H1 (cell line): ENCODE measurements at regions not wholly inside any gene's neighbourhood (a gene's known extent, or its start where the extent isn't known, plus 50 kb on each side); places are given as distances from the start of the nearest gene placed in this dataset.

ENCODE experiments used
- ASH2L ChIP-seq: fragments of 200-600, 300-600 bp; sonication (generic); IDR thresholded peaks from one replicate; pipeline ENCODE4 v1.7.1; 2017; ENCODE audit warnings: low read length
- CHD1 ChIP-seq: IDR thresholded peaks from 2 replicates; pipeline ENCODE4 v1.6.1; 2012; ENCODE audit warnings: low read depth, low read length, improper control_type of control experiment
- CHD7 ChIP-seq: fragments of 300-600 bp; sonication (generic); IDR thresholded peaks from 2 replicates; pipeline ENCODE4 v1.7.1; 2012; ENCODE audit warnings: low read length, moderate library complexity, mild to moderate bottlenecking, inconsistent platforms; ENCODE audit not compliant: insufficient replicate concordance
- CTBP2 ChIP-seq: IDR thresholded peaks from 2 replicates; pipeline ENCODE4 v1.7.0; 2011; ENCODE audit warnings: borderline replicate concordance, mild to moderate bottlenecking, moderate library complexity, mixed read lengths, low read length; ENCODE audit not compliant: insufficient read depth, insufficient read length
- EGR1 ChIP-seq: IDR thresholded peaks from 2 replicates; pipeline ENCODE4 v1.6.1; 2011; ENCODE audit warnings: low read depth, low read length, borderline replicate concordance
- EZH2 ChIP-seq: fragments of 200-600 bp; sonication (generic); IDR thresholded peaks from 2 replicates; pipeline ENCODE4 v1.7.1; 2012; ENCODE audit warnings: low read depth, mild to moderate bottlenecking, moderate library complexity, low read length, inconsistent platforms; ENCODE audit not compliant: severe bottlenecking
- FOSL1 ChIP-seq: IDR thresholded peaks from 2 replicates; pipeline ENCODE4 v1.6.1; 2011; ENCODE audit warnings: mild to moderate bottlenecking, low read depth, low read length, moderate library complexity; ENCODE audit not compliant: insufficient read depth
- MAFK ChIP-seq: IDR thresholded peaks from 2 replicates; pipeline ENCODE4 v1.6.1; 2012; ENCODE audit warnings: low read depth, mild to moderate bottlenecking, improper control_type of control experiment, low read length
- SAP30 ChIP-seq: fragments of 300-600 bp; sonication (generic); IDR thresholded peaks from 2 replicates; pipeline ENCODE4 v1.7.1; 2012; ENCODE audit warnings: low read length, moderate library complexity, mild to moderate bottlenecking, inconsistent platforms; ENCODE audit not compliant: insufficient read depth, insufficient replicate concordance
- USF2 ChIP-seq: IDR thresholded peaks from 2 replicates; pipeline ENCODE4 v1.6.1; 2011; ENCODE audit warnings: low read length, improper control_type of control experiment

- TF ChIP-seq CHD7 (no peak), FOSL1 (no peak), EZH2 (no peak), SAP30 (no peak), EGR1 (no peak), CTBP2 (no peak), MAFK (no peak), USF2 (no peak), CHD1 (no peak), ASH2L (no peak)
Observed at GRCh38 chrX:16022580-16023200, 100.7 kb upstream of the GRPR start (continued).
